ENCODE measurements at regions not wholly inside any gene's neighbourhood (a gene's known extent, or its start where the extent isn't known, plus 50 kb on each side); places are given as distances from the start of the nearest gene placed in this dataset.
A peak's percentile ranks its signal among the peaks of the same experiment; 100 is the strongest.

- Histone ChIP-seq H2AK5ac (ENCODE audit: low read depth, low read length) (no peak overlapping the region), H3K23ac (ENCODE audit: insufficient read length) (no peak overlapping the region), H3K23me2 (ENCODE audit: low read depth, low read length) (no peaks in the 10 kb centered on the region), H3K56ac (replicated peaks; ENCODE audit: insufficient read length, low read depth, low read length) (no peak overlapping the region), H3K27ac (ENCODE audit: low read depth, low read length) (no peak overlapping the region), H4K8ac (ENCODE audit: extremely low read depth, insufficient read depth, low read length) (no peak overlapping the region), H3K79me1 (ENCODE audit: low read depth, low read length) (no peaks in the 10 kb centered on the region), H3K18ac (ENCODE audit: extremely low read depth, low read length) (no peak overlapping the region), H2BK120ac (replicated peaks; ENCODE audit: low read depth, low read length) (no peak overlapping the region), H2BK20ac (ENCODE audit: low read length) (no peak overlapping the region), H3K4me3 (ENCODE audit: extremely low read depth in 1 of 4, insufficient read depth in 2 of 4, low read depth in 3 of 4, low read length in 4 of 4) (no peak overlapping the region), H2BK5ac (ENCODE audit: low read depth, low read length) (no peak overlapping the region), H4K5ac (ENCODE audit: insufficient read length, low read depth, low read length) (no peak overlapping the region), H3K27me3 (replicated peaks in 1 of 4; ENCODE audit: control insufficient read depth in 3 of 4, extremely low read depth in 1 of 4, insufficient read depth in 3 of 4, low read length in 3 of 4) (no peaks in the 10 kb centered on the region), H3K9me3 (ENCODE audit: insufficient read depth in 2 of 2, low read depth in 1 of 2, low read length in 1 of 2) (no peaks in the 10 kb centered on the region), H2BK15ac (ENCODE audit: low read length) (no peak overlapping the region), H3K79me2 (ENCODE audit: control insufficient read depth in 1 of 2, insufficient read depth in 2 of 2, low read length in 2 of 2) (no peaks in the 10 kb centered on the region), H3K14ac (ENCODE audit: insufficient read length) (no peak overlapping the region), H3K36me3 (ENCODE audit: control insufficient read depth in 2 of 4, insufficient read depth in 4 of 4, low read length in 3 of 4) (no peaks in the 10 kb centered on the region), H4K91ac (replicated peaks; ENCODE audit: insufficient read length, low read length) (no peak overlapping the region), H3K9ac (replicated peaks in 1 of 4; ENCODE audit: extremely low read depth in 1 of 4, low read depth in 3 of 4, low read length in 3 of 4) (no peak overlapping the region), H3K4me2 (ENCODE audit: insufficient read depth in 1 of 2, low read depth in 2 of 2, low read length in 2 of 2) (no peak overlapping the region), H2BK12ac (ENCODE audit: low read depth, low read length) (no peak overlapping the region), H3K4me1 (replicated peaks in 1 of 4; ENCODE audit: control insufficient read depth in 3 of 4, insufficient read depth in 4 of 4, low read length in 3 of 4) (no peaks in the 10 kb centered on the region), H4K20me1 (replicated peaks in 1 of 2; ENCODE audit: control insufficient read depth in 1 of 2, insufficient read depth in 2 of 2, low read length in 2 of 2) (no peaks in the 10 kb centered on the region), H3K4ac (replicated peaks; ENCODE audit: insufficient read length, low read depth, low read length) (no peak overlapping the region), H2AFZ (ENCODE audit: low read length) (no peak overlapping the region)
- ChIA-PET CTCF (ENCODE audit: partially characterized antibody) (interaction anchor here (0.7 to 1.1 kb wide), 3 partner anchors 30 to 1805 kb away, joined by 3 read pairs; no protein-coding TSS in a partner anchor), POLR2A (ENCODE audit: partially characterized antibody) (no interaction called here)
- TF ChIP-seq USF2 (IDR thresholded peaks at IDR 0.05; ENCODE audit: low read length) (no peak), SAP30 (IDR thresholded peaks at IDR 0.05; ENCODE audit: insufficient read depth, insufficient replicate concordance, low read length) (no peak), BCL11A (IDR thresholded peaks at IDR 0.05; ENCODE audit: low read depth in 2 of 2, low read length in 2 of 2) (no peak), RBBP5 (IDR thresholded peaks at IDR 0.05; ENCODE audit: borderline replicate concordance, low read depth, low read length) (no peak), CTCF (IDR thresholded peaks at IDR 0.05; ENCODE audit: control extremely low read depth in 1 of 3, insufficient read depth in 1 of 3, low read depth in 1 of 3, low read length in 3 of 3) (peak; percentile 11 to 40 (median 21); a peak in 3 of 4 replicates), TEAD4 (IDR thresholded peaks at IDR 0.05; ENCODE audit: low read depth, low read length) (no peak), RAD21 (IDR thresholded peaks at IDR 0.05 in 1 of 2, conservative IDR thresholded peaks at IDR 0.05 in 1 of 2; ENCODE audit: low read depth in 2 of 2, low read length in 2 of 2) (peak; percentile 32 to 51; a peak in 3 of 4 replicates)
- no peak for DNase-seq (ENCODE audit: low read depth in 1 of 2, low spot score in 2 of 2)
- WGBS, 2 experiments (ENCODE audit: extremely low coverage in 1 of 2, insufficient coverage in 1 of 2, insufficient read length in 1 of 2, insufficient replicate concordance in 2 of 2, low coverage in 1 of 2, low lambda C conversion rate in 2 of 2, missing lambda C conversion rate in 1 of 2): 76% methylated on average over 2 of the region's 2 CpGs; no CpG with 5 or more reads in 1 of the 2 experiments
- FAIRE-seq: no peak
Observed at GRCh38 chr9:126089789-126090188, 236.8 kb upstream of the MVB12B start.
